ENCODE measurements at regions not wholly inside any gene's neighbourhood (a gene's known extent, or its start where the extent isn't known, plus 50 kb on each side); places are given as distances from the start of the nearest gene placed in this dataset.

DNA sequence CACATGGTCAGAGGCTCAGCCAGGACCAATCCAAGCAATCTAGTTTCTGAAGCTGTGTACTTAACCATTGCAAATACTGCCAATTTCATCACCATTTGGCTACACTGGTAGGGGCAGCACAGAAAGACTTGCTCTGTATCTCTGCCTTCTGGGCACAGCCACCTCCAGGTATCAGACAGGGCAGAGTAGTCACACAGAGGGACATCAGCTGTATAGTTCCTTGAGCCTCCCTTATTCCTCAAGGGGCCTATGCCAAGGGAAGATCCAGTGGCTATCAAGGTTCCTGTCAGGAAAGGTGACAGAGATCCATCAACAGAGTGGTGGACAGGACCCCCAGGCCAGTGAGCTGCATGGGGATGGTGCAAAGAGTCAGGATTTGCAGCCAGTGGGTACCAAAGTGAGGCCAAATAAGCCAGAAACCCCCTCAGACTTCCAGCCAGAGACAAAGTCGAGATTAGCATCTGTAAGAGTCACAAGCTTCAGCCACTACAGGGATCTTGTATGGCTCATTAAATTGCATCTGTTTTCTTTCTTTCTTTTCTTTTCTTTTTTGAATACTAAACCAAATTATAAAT is 381.6 kb upstream of the CPEB2 start:
- Histone ChIP-seq H3K27ac (no peak overlapping the region), H3K4me3 (no peak overlapping the region)
- TF ChIP-seq, protein P1, sequence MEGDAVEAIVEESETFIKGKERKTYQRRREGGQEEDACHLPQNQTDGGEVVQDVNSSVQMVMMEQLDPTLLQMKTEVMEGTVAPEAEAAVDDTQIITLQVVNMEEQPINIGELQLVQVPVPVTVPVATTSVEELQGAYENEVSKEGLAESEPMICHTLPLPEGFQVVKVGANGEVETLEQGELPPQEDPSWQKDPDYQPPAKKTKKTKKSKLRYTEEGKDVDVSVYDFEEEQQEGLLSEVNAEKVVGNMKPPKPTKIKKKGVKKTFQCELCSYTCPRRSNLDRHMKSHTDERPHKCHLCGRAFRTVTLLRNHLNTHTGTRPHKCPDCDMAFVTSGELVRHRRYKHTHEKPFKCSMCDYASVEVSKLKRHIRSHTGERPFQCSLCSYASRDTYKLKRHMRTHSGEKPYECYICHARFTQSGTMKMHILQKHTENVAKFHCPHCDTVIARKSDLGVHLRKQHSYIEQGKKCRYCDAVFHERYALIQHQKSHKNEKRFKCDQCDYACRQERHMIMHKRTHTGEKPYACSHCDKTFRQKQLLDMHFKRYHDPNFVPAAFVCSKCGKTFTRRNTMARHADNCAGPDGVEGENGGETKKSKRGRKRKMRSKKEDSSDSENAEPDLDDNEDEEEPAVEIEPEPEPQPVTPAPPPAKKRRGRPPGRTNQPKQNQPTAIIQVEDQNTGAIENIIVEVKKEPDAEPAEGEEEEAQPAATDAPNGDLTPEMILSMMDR (IDR thresholded peaks at IDR 0.05): no peak
- no peak for DNase-seq (ENCODE audit: low spot score)

DNA sequence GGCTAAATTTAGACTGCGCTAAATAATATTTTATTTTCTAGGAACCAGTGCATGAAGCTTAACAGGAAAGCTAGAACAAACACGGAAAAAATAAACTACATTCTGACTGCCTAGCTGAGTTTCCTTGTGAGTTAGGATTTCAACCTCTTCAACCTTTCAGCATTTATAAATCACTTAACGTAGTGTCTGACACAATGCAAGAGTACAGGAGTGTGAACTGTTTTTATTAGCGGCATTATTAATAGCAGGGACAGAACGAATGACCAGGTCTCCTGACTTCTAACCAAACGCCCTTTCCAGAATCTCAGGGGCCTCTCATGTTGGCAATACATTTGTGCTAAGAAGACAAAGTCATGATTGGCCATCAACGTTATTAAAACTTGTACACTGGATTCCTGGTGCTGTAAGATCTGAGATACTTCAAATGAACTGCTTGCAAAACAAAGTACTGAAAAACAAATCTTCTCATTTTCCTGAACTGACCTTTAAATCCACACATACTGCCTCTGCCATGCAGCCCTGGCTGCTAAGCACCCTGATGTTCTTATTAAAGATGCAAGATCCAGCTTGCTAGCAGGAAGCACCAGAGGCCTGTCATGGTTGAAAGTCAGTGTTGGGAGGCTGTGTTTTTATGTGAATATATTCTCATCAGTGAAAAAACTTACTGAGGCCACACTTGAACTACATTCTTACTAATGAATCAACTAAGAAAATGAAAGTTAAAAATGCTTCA is 380.4 kb upstream of the CPEB2 start:
- no peak for DNase-seq (ENCODE audit: low spot score)
- TF ChIP-seq, protein P1 (IDR thresholded peaks at IDR 0.05): no peak
- no peak overlapping the region for H3K27ac ChIP-seq
- no peak overlapping the region for H3K4me3 ChIP-seq

DNA sequence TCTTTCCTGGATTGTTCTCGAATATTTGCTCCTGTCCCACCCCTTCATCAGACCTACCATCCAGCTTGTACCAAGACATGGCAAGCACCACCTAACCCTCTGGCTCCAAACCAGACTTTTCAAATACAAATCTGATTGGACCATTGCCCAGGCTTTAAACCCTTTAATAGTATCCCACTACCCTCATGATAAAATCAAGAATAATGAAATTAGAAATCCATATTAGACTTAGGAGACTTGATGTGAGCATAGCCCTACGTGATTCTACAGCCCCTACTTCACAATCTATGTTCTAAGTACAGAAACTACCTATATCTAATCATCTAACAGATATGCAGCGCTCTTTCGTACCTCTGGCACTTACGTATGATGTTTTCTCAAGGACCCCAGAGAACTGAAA is 375.2 kb upstream of the CPEB2 start:
- no peak overlapping the region for H3K4me3 ChIP-seq
- TF ChIP-seq, protein P1 (IDR thresholded peaks at IDR 0.05): no peak
- no peak overlapping the region for H3K27ac ChIP-seq
- DNase-seq (ENCODE audit: low spot score): no peak

DNA sequence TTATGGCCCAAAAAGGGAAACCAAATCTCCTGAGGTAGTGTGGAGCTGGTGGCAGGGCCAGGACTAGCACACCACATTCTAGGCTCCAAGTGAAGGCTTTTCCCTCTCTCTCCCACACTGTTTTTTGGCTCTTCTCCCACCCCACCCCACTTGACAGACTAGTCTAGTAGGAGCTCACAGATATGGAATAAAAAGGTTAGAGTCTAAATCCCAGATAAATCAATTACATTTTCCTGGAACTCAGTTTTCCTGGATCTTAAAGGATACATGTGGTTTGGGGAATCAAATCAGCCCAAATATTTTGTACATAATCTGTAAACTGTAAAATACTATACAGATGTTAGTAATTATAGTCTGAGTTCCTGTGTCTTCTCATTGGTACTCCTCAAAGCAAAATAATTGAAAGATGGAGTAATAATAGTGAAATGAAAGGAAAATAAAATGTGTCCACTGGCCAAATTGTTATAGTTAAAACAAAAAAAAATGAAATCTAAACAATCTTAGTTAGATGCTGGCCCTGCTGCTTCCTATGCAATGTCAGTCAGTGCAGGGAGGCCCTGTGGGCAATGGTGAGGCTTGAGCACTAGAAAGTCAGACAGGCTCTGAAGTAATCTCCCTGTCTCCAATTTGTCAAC is 370.4 kb upstream of the CPEB2 start:
- Histone ChIP-seq H3K27ac (no peak overlapping the region), H3K4me3 (no peak overlapping the region)
- DNase-seq (ENCODE audit: low spot score): no peak
- TF ChIP-seq, protein P1 (IDR thresholded peaks at IDR 0.05): no peak

DNA sequence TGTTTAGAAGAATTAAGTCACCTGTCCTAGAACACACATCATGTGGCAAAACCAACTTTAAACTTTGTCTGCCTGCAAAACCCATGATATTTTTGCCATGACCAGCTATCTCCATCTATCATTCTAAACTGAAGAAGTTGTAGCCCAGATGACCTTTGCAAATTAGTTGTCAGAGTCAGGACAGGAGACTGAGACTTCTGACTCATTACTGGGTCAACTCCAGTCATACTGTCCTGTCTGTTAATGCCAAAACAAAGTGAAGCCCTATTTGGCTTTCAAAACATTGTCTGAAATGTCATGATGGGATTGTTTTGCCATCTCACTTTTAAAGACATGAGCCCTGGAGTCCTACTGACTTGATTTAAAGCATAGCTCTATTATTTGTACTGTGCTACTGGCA is 365.7 kb upstream of the CPEB2 start:
- DNase-seq (ENCODE audit: low spot score): no peak
- TF ChIP-seq, protein P1 (IDR thresholded peaks at IDR 0.05): no peak
- Histone ChIP-seq H3K4me3 (no peak overlapping the region), H3K27ac (no peak overlapping the region)

DNA sequence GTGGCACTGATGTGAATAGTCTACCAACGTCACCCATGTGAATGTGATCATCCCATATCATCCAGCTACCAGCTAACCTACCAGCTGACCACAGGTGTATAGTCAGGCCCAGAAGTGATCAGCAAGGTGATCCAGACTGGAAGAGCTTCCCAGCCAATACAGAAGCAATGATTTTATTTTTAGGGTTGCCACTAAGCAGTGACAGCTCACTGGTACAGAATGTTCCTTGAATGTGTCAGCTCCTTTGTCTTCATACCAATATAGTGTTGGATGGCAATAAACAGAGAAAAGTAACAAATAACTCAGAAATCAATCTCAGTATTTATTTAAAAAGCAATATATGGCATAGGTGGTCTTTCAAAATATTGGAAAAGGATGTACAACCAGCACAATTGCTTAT is 361.8 kb upstream of the CPEB2 start:
- H3K4me3 ChIP-seq: no peak overlapping the region
- H3K27ac ChIP-seq: no peak overlapping the region
- TF ChIP-seq, protein P1 (IDR thresholded peaks at IDR 0.05): no peak
- no peak for DNase-seq (ENCODE audit: low spot score)

DNA sequence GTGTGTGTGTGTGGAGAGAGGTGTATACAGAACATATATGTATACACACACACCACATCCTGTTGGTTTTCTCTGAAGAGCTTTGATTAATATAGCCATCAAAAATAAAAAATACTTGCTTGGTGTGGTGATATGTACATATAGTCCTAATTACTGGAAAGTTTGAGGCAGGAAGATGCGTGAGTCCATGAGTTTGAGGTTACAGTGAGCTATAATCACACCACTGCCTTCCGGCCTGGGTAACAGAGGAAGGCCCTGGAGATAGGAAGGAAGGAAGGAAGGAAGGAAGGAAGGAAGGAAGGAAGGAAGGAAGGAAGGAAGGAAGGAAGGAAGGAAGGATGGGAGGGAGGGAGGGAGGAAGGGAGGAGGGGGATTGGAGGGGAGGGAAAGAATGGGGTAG is 360.4 kb upstream of the CPEB2 start:
- TF ChIP-seq, protein P1 (IDR thresholded peaks at IDR 0.05): no peak
- DNase-seq (ENCODE audit: low spot score): no peak
- Histone ChIP-seq H3K27ac (no peak overlapping the region), H3K4me3 (no peak overlapping the region)

Measured in coronary artery (tissue), 2 donors.